CD8-positive, alpha-beta memory T cell (primary cell): ENCODE measurements at regions not wholly inside any gene's neighbourhood (a gene's known extent, or its start where the extent isn't known, plus 50 kb on each side); places are given as distances from the start of the nearest gene placed in this dataset.

Source experiments
- CTCF ChIA-PET: fragments of 350-600 bp; sonication (Branson Sonifier 250); formaldehyde crosslinking; loops from one replicate; lab custom pipeline; 2021; ENCODE audit warnings: antibody characterized with exemption; lab: Charles Lee
- POLR2A ChIA-PET: fragments of 350-600 bp; sonication (Branson Sonifier 250); formaldehyde crosslinking; loops from one replicate; lab custom pipeline; 2021; ENCODE audit warnings: antibody characterized with exemption; lab: Charles Lee
- DNase-seq, 5 donors: peaks; one replicate each; pipeline versions ENCODE4 v3.0.0 to v3.0.0-alpha.2; 2020 to 2022; ENCODE audit warnings: mixed read lengths in 1 of 5
- H3K27ac ChIP-seq: one replicate; pipeline ENCODE4 v1.7.0; 2013; ENCODE audit warnings: low read depth, mild to moderate bottlenecking, low read length, moderate library complexity
- H3K27me3 ChIP-seq: 2 replicates; pipeline ENCODE4 v1.7.0; 2013; ENCODE audit warnings: low read length, mild to moderate bottlenecking; ENCODE audit not compliant: insufficient read depth, poor library complexity, severe bottlenecking
- H3K36me3 ChIP-seq: 2 replicates; pipeline ENCODE4 v1.7.0; 2013; ENCODE audit warnings: mild to moderate bottlenecking, low read length, moderate library complexity; ENCODE audit not compliant: insufficient read depth
- H3K4me1 ChIP-seq: 2 replicates; pipeline ENCODE4 v1.7.0; 2013; ENCODE audit warnings: mild to moderate bottlenecking, low read length, moderate library complexity; ENCODE audit not compliant: insufficient read depth
- H3K4me3 ChIP-seq: 2 replicates; pipeline ENCODE4 v1.7.0; 2013; ENCODE audit warnings: mild to moderate bottlenecking, low read length
- H3K9me3 ChIP-seq: 2 replicates; pipeline ENCODE4 v1.7.0; 2013; ENCODE audit warnings: mild to moderate bottlenecking, low read length
- H3K27ac Mint-ChIP-seq, 8 donors: one replicate each; pipeline ENCODE4 v1.8.0; 2020 to 2021; ENCODE audit warnings: mixed read lengths in 8 of 8, mild to moderate bottlenecking in 6 of 8, inconsistent platforms in 3 of 8, moderate library complexity in 3 of 8
- H3K27me3 Mint-ChIP-seq, 2 donors: one replicate each; pipeline ENCODE4 v1.8.0; 2020 to 2021; ENCODE audit warnings: mixed read lengths in 2 of 2, mild to moderate bottlenecking in 1 of 2, moderate library complexity in 1 of 2
- H3K36me3 Mint-ChIP-seq, 3 donors: one replicate each; pipeline ENCODE4 v1.8.0; 2020 to 2021; ENCODE audit warnings: mixed read lengths in 3 of 3, inconsistent platforms in 1 of 3, mild to moderate bottlenecking in 1 of 3
- H3K4me1 Mint-ChIP-seq, 3 donors: one replicate each; pipeline ENCODE4 v1.8.0; 2020 to 2021; ENCODE audit warnings: mixed read lengths in 3 of 3, inconsistent platforms in 1 of 3, mild to moderate bottlenecking in 1 of 3
- H3K4me3 Mint-ChIP-seq, 7 donors: one replicate each; pipeline ENCODE4 v1.8.0; 2020 to 2021; ENCODE audit warnings: mixed read lengths in 7 of 7, mild to moderate bottlenecking in 6 of 7, moderate library complexity in 4 of 7, inconsistent platforms in 2 of 7
- H3K9me3 Mint-ChIP-seq, 5 donors: one replicate each; pipeline ENCODE4 v1.8.0; 2020 to 2022; ENCODE audit warnings: mixed read lengths in 5 of 5, mild to moderate bottlenecking in 3 of 5, moderate library complexity in 2 of 5, inconsistent platforms in 1 of 5

GRCh38 chr2:235116885-235117492 is 165.2 kb downstream of the SH3BP4 start:
- Mint-ChIP-seq H3K9me3 (peaks cover 4 to 9% (median 6%) of the 10 kb centered on the region in 5 donors), H3K36me3 (no peaks in the 10 kb centered on the region), H3K27ac (no peak overlapping the region), H3K4me1 (no peaks in the 10 kb centered on the region), H3K27me3 (peaks cover 6 to 24% of the 10 kb centered on the region in 2 donors), H3K4me3 (no peak overlapping the region)
- peak in 1 of 5 donors; percentile 5 for DNase-seq
- POLR2A ChIA-PET, result no interaction called here
- no peak overlapping the region for H3K27ac ChIP-seq
- no peaks in the 10 kb centered on the region for H3K36me3 ChIP-seq
- H3K4me1 ChIP-seq, result no peaks in the 10 kb centered on the region
- CTCF ChIA-PET, result interaction anchor here (0.8 to 1.2 kb wide), 3 partner anchors 11 to 572 kb away, joined by 3 to 4 read pairs (median 3); no protein-coding TSS in a partner anchor
- H3K27me3 ChIP-seq, result no peaks in the 10 kb centered on the region
- H3K4me3 ChIP-seq, result no peak overlapping the region
- H3K9me3 ChIP-seq, result no peaks in the 10 kb centered on the region

- H3K27ac ChIP-seq, result no peak overlapping the region
- H3K27ac Mint-ChIP-seq, result no peak overlapping the region
- peaks cover 0 to 1% (median 0%) of the 10 kb centered on the region in 3 donors for H3K36me3 Mint-ChIP-seq
- CTCF ChIA-PET, result no interaction called here
- H3K4me3 ChIP-seq, result no peak overlapping the region
- no peaks in the 10 kb centered on the region for H3K27me3 ChIP-seq
- H3K27me3 Mint-ChIP-seq, result peaks cover 14 to 39% of the 10 kb centered on the region in 2 donors
- H3K4me3 Mint-ChIP-seq, result no peak overlapping the region
- no peak for DNase-seq
- no peaks in the 10 kb centered on the region for H3K9me3 ChIP-seq
- H3K4me1 Mint-ChIP-seq, result no peaks in the 10 kb centered on the region
- no peaks in the 10 kb centered on the region for H3K9me3 Mint-ChIP-seq
- H3K36me3 ChIP-seq, result no peaks in the 10 kb centered on the region
- no peaks in the 10 kb centered on the region for H3K4me1 ChIP-seq
- POLR2A ChIA-PET, result no interaction called here
Measured at GRCh38 chr2:235126768-235127167, 175.0 kb downstream of the SH3BP4 start.

DNA sequence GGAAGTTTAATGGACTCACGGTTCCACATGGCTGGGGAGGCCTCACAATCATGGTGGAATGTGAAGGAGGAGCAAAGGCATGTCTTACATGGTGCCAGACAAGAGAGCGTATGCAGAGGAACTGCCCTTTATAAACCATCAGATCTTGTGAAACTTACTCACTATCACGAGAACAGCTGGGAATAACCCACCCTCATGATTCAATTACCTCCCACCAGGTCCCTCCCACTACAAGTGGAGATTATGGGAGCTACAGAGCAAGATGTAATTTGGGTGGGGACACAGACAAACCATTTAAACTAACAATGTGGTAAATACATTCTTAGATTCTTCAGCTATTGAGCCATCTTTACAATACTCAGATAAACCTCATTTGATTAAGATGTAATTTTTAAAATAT is 176.1 kb downstream of the SH3BP4 start:
- H3K9me3 ChIP-seq, result no peaks in the 10 kb centered on the region
- no peaks in the 10 kb centered on the region for H3K9me3 Mint-ChIP-seq
- ChIA-PET CTCF (interaction anchor here (1.5 kb wide), 1 partner anchor 11 kb away, joined by 4 read pairs; no protein-coding TSS in a partner anchor), POLR2A (no interaction called here)
- H3K36me3 Mint-ChIP-seq, result peaks cover 0 to 1% (median 0%) of the 10 kb centered on the region in 3 donors
- no peaks in the 10 kb centered on the region for H3K36me3 ChIP-seq
- peaks cover 14 to 46% of the 10 kb centered on the region in 2 donors for H3K27me3 Mint-ChIP-seq
- no peak overlapping the region for H3K27ac Mint-ChIP-seq
- H3K4me3 Mint-ChIP-seq, result no peak overlapping the region
- no peak overlapping the region for H3K27ac ChIP-seq
- no peak overlapping the region for H3K4me3 ChIP-seq
- no peaks in the 10 kb centered on the region for H3K4me1 ChIP-seq
- no peaks in the 10 kb centered on the region for H3K27me3 ChIP-seq
- H3K4me1 Mint-ChIP-seq, result no peaks in the 10 kb centered on the region
- no peak for DNase-seq

DNA sequence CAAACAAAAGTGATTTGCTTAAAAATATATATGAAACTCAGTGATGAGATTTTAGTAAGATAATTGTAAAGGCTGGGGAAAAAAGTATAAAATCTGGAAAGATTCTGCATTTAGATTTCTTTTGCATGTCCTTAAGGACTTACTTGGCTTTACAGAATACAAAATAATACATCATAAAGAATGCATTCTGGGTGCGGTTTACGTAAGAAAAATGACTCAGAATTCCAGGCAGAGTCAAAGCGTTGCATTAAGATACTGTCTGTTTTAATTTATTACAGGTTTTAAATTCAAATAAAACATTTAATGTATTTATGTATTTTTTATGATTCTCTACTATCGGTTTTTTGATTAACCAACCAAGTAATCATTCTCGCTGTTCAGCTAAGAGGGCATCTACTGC is 178.0 kb downstream of the SH3BP4 start:
- H3K27me3 Mint-ChIP-seq, result peaks cover 18 to 40% of the 10 kb centered on the region in 2 donors
- ChIA-PET POLR2A (no interaction called here), CTCF (no interaction called here)

GRCh38 chr2:235131334-235132305 is 179.8 kb downstream of the SH3BP4 start:
- H3K9me3 ChIP-seq, result no peaks in the 10 kb centered on the region
- H3K27me3 Mint-ChIP-seq, result peaks cover 22 to 46% of the 10 kb centered on the region in 2 donors
- CTCF ChIA-PET, result no interaction called here

More for the DNA sequence above, 178.0 kb downstream of the SH3BP4 start:
- Mint-ChIP-seq H3K9me3 (no peaks in the 10 kb centered on the region), H3K27ac (no peak overlapping the region), H3K36me3 (peaks cover 0 to 1% (median 0%) of the 10 kb centered on the region in 3 donors), H3K4me3 (no peak overlapping the region), H3K4me1 (no peaks in the 10 kb centered on the region)
- H3K4me1 ChIP-seq, result no peaks in the 10 kb centered on the region
- no peaks in the 10 kb centered on the region for H3K9me3 ChIP-seq
- no peaks in the 10 kb centered on the region for H3K36me3 ChIP-seq
- no peak overlapping the region for H3K27ac ChIP-seq
- no peak overlapping the region for H3K4me3 ChIP-seq
- DNase-seq, result no peak
- no peaks in the 10 kb centered on the region for H3K27me3 ChIP-seq

DNA sequence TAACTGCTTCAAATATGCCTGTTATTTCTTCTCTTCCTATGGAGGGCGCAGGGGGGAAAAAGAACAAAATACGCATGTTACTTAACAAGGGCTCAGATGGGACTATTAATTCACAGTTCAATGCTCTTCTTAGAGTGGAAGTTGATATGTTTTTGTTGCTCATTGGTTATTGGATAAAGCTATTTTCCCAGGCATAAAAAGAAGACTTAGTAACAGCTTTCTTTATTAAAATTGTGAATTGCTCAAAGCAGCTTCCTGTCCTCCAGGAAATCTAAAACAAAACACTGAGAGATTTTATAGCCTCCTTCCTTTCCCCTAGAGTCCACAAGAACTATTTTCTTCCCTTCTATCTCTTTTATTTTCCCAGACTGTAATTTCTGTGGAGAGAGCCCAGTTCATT is 180.8 kb downstream of the SH3BP4 start:
- H3K9me3 ChIP-seq, result no peaks in the 10 kb centered on the region
- peaks cover 0 to 3% (median 0%) of the 10 kb centered on the region in 3 donors for H3K4me1 Mint-ChIP-seq
- peaks cover 21 to 51% of the 10 kb centered on the region in 2 donors for H3K27me3 Mint-ChIP-seq
- no peak overlapping the region for H3K27ac ChIP-seq
- H3K27ac Mint-ChIP-seq, result no peak overlapping the region
- H3K36me3 ChIP-seq, result no peaks in the 10 kb centered on the region
- H3K27me3 ChIP-seq, result no peaks in the 10 kb centered on the region
- CTCF ChIA-PET, result no interaction called here
- H3K4me1 ChIP-seq, result no peaks in the 10 kb centered on the region
- peaks cover 0 to 2% (median 0%) of the 10 kb centered on the region in 5 donors for H3K9me3 Mint-ChIP-seq
- H3K36me3 Mint-ChIP-seq, result peaks cover 0 to 1% (median 0%) of the 10 kb centered on the region in 3 donors
- no peak for DNase-seq
- POLR2A ChIA-PET, result no interaction called here
- no peak overlapping the region for H3K4me3 ChIP-seq
- no peak overlapping the region for H3K4me3 Mint-ChIP-seq

More at GRCh38 chr2:235131334-235132305, 179.8 kb downstream of the SH3BP4 start:
- no peak overlapping the region for H3K27ac Mint-ChIP-seq
- H3K36me3 Mint-ChIP-seq, result peaks cover 0 to 1% (median 0%) of the 10 kb centered on the region in 3 donors
- H3K4me3 Mint-ChIP-seq, result no peak overlapping the region
- DNase-seq, result no peak
- no peaks in the 10 kb centered on the region for H3K4me1 ChIP-seq
- H3K9me3 Mint-ChIP-seq, result peaks cover 0 to 2% (median 0%) of the 10 kb centered on the region in 5 donors
- H3K27me3 ChIP-seq, result no peaks in the 10 kb centered on the region
- H3K27ac ChIP-seq, result no peak overlapping the region
- no peak overlapping the region for H3K4me3 ChIP-seq
- POLR2A ChIA-PET, result no interaction called here
- peaks cover 0 to 3% (median 0%) of the 10 kb centered on the region in 3 donors for H3K4me1 Mint-ChIP-seq
- no peaks in the 10 kb centered on the region for H3K36me3 ChIP-seq

- Mint-ChIP-seq H3K4me1 (peaks cover 0 to 3% (median 0%) of the 10 kb centered on the region in 3 donors), H3K9me3 (peaks cover 0 to 4% (median 0%) of the 10 kb centered on the region in 5 donors), H3K4me3 (no peak overlapping the region), H3K27me3 (peaks cover 24 to 51% of the 10 kb centered on the region in 2 donors), H3K27ac (no peak overlapping the region), H3K36me3 (no peaks in the 10 kb centered on the region)
- ChIA-PET POLR2A (no interaction called here), CTCF (interaction anchor here (2.0 kb wide), 1 partner anchor 612 kb away, joined by 6 read pairs; no protein-coding TSS in a partner anchor)
- Histone ChIP-seq H3K27ac (no peak overlapping the region), H3K9me3 (no peaks in the 10 kb centered on the region), H3K27me3 (no peaks in the 10 kb centered on the region), H3K36me3 (no peaks in the 10 kb centered on the region), H3K4me3 (no peak overlapping the region), H3K4me1 (no peaks in the 10 kb centered on the region)
- no peak for DNase-seq
Measured at GRCh38 chr2:235133837-235134236, 182.0 kb downstream of the SH3BP4 start.
